DMS53 treated with DMSO at 0.1 percent for 48 hours (cell line): ENCODE measurements at regions not wholly inside any gene's neighbourhood (a gene's known extent, or its start where the extent isn't known, plus 50 kb on each side); places are given as distances from the start of the nearest gene placed in this dataset.
"Not testable (repeated sequence)": the region's sequence is repeated elsewhere in the genome, so short reads cannot be mapped to it uniquely, and the experiment has no call there.

Experiments
- DNase-seq: peaks from one replicate; lab custom pipeline; 2025; ENCODE audit not compliant: unreplicated experiment; lab: John Stamatoyannopoulos, UW

- no peak for DNase-seq
These were observed 729.0 kb upstream of the USP15 start for GRCh38 chr12:61531195-61531594.

DNA sequence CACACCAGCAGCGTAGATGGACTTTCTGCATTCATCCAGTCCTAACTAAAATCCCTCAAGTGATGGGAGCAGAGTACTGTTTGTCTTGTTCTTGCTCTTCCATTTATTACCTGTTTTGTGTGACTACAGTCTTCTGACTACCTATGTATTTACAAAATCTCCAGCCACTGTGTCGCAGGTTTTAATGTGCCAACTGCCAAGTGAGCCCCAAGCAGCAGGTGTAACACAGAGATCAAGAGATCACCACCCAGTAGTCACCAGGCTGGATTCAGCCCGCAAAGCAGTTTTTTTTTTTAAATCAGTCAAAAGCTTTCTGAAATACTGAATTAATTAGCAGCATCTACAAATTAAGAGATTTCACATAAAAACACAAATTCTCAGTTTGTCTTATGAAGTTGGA, 724.1 kb upstream of the USP15 start:
- no peak for DNase-seq

DNA sequence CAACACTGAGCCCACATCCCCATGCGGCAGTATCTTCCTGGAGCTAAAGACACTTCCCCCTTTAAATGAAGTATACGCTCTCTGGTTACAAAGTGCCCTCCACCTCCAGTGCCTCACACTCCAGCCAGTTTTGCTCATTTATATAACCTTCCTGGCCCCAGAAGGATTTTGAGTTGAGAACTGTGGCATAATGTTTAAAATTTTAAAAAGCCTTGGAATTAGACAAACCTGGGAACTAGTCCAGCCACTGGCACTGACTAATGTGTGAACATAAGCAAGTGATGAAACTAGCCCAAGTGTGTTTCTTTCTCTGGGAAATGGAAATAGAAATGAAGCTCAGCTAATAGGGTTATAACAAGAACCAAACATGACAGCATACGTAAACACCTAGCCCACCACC, 723.7 kb upstream of the USP15 start:
- no peak for DNase-seq

DNA sequence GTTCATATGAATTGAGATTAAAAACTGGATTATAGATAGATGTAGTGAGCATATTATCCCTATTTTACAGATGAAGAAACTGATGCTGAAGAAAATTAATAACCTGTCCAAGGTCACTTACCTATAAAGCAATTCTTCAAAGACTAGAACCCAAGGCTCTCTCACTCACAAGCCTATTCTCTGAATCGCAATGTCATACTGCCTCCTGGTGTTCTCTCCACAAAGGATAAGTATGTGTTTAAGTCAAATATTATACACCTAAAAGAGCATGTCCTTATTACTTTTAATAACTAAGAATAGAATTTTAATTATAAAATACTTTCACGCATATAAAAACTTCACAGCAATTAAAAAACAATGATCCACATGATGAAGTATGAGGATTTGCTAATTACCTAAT, 721.3 kb upstream of the USP15 start:
- DNase-seq = peak; percentile 36

GRCh38 chr12:61542551-61542950, 717.7 kb upstream of the USP15 start:
- no peak for DNase-seq

DNA sequence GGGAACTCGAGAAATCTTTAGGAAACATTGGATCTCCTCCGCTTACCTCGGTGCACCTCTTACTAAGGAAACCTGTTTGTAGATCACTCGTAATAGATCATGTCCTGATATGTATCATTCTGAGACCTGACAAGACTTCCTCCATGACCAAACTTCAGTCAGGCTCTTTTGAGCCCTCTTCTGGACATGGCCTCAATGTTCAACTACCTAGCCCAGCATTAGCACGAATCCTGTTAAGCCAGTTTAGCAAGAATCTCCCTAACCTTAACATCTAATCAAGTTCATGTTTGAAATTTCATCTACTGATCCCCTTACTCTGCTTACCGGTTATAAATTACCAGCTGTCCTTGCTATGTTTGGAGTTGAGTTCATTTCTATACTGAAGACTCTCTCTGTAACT, 713.9 kb upstream of the USP15 start:
- DNase-seq = peak; percentile 82

DNA sequence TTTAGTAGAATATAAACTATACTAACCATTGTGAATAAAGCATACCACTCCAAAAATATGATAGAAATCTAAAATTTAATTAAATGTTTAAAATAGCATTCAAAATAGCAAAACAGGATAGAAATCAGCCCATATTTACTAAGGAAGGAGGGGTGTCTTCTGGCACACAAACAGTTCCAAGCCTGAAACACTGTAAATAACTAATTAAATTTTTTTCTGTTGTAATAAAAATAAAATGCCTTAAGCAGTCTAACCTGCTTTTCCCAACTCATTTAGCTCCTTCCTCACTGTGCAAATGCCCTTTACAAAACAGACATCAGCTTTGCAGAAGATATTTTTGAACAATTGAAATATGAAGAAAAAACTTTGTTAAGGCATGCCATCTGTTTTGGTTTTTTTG, 707.1 kb upstream of the USP15 start:
- DNase-seq = no peak

DNA sequence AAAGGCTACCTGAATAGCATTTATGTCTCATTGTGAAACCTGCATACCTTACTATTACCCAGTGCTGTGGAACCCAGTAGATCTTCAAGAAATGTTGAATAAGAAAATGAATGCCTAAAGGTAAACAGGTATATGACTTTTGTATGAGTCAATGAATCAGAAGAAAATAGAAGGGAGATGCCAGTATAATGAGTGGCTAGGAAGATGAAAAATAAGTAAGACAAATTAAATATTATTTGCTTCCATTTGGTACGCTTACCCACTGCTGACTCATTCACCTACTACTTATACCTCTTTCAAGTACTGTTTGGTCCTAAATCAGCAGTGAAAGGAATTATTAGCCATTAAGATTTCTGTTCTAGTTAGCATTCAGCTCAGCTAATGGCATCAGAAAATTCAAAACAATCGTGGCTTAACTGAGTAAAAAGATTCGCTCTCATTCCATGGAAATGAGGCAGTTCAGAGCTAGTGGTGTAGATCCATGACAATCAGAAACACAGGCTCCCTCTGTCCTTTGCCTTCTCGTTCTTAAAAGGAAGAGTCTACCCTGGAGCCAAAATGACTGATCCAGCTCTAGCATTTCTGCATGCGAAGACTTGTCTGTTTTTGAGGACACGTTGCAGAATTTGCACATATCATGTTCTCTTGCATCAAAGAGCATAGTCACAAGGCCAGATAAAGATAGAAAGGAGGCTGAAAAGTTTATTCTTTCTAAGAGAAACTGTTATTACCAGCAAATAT, 705.8 kb upstream of the USP15 start:
- DNase-seq = no peak

DNA sequence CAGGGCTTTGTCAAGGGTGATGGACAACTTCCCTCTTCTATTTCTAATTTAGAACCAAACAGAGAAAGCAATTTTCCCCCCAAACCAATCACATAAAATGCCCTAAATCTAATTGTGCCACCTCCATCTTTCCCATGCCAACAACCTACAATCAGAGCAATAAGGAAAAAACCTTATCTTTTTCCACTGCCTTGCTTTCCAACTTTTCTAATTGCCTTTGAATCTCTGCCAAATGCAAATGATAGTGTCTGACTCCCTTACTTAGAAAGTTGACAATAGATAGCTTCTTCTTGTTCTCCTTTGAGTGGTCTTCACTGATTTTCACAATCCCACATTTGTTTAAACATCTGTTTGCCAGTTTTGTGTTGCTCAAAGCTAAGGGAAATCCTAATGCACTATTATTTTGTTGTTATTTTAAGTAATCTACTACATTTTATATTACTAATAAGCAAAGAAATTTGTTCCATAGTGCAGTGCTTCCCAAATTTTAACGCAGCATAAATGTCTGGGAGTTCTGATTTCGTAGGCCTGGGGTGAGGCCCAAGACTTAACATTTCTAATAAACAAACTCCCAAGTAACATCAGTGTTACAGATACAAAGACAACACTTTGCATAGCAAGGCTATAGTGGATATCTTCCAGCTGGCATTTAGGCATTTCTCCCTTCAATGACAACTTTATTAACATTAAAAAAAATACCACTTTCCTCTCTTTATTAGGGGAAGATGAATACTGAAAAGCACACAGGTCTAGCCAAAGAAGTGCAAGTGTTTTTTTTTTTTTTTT, 696.3 kb upstream of the USP15 start:
- DNase-seq = no peak

- no peak for DNase-seq
These were observed 695.7 kb upstream of the USP15 start for GRCh38 chr12:61564466-61564865.

DNA sequence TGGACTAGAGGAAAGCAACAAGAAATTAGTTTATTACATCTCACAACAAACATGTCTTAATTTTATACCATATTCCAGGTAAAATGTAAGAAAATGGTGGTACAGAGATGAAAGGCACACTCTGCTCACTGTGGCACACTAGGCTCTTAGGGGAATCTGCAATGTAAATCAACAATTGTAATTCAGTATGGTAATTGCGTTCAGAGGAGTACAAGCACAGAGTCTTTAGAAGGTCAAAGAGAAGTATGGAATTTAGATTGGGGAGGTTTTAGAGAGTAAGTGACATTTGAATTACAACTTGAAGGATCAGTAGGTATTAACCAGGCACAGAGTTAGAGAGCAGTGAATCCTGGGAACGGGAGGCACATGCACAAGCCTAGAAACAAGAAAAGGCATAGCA, 694.0 kb upstream of the USP15 start:
- DNase-seq = no peak

- DNase-seq = no peak
These were observed 685.9 kb upstream of the USP15 start for GRCh38 chr12:61574339-61574738.

- DNase-seq = no peak
These were observed 675.3 kb upstream of the USP15 start for GRCh38 chr12:61584943-61585342.

- not testable (repeated sequence) for DNase-seq
These were observed 669.3 kb upstream of the USP15 start for GRCh38 chr12:61590864-61591263.

DNA sequence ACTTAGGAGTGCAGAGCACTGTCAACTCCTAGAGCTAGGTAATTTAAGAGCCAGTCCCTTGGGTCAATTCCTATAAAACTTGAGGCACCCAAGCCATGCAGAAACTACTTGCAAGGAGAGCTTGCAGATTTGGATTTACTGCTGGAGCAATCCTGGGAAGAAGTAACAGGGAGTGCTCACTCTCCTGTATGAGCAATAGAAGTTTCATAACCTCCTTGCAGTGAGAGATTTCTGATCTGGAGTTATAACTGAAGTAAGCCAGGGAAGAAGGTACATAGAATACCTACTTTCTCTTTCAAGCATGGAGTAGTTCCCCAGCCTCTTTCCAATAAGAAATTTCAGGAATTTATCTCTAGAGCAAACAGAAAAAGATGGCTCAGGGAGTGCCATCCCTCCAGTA, 650.1 kb upstream of the USP15 start:
- DNase-seq = no peak

- no peak for DNase-seq
These were observed 630.5 kb upstream of the USP15 start for GRCh38 chr12:61629702-61630101.

GRCh38 chr12:61646639-61647038, 613.6 kb upstream of the USP15 start:
- DNase-seq = no peak

- no peak for DNase-seq
These were observed 612.6 kb upstream of the USP15 start for GRCh38 chr12:61647566-61647965.

DNA sequence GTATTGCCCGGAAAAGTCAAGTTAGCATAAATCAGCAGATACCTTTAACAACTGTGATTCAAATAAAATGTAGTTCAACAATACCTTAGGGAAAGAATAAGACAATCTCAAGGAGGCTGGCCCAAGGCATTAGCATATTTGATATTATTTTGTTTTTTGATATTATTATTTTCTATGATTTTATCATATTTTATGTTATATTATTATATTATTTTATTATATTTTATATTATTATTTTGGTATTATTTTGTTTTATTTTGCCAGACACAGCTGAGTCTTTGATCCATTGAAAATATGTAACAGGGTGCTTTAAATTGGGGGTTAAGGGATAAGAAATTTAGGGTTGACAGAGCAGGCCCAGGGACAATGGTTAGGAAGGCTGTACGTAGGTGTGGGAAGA, 607.9 kb upstream of the USP15 start:
- DNase-seq = no peak

- DNase-seq = peak; percentile 8
These were observed 605.5 kb upstream of the USP15 start for GRCh38 chr12:61654698-61655097.

GRCh38 chr12:61655241-61655640, 605.0 kb upstream of the USP15 start:
- no peak for DNase-seq

- DNase-seq = no peak
These were observed 592.5 kb upstream of the USP15 start for GRCh38 chr12:61667676-61668075.

- peak; percentile 12 for DNase-seq
These were observed 583.7 kb upstream of the USP15 start for GRCh38 chr12:61676520-61676919.
